HK-2 (cell line): ENCODE measurements at regions not wholly inside any gene's neighbourhood (a gene's known extent, or its start where the extent isn't known, plus 50 kb on each side); places are given as distances from the start of the nearest gene placed in this dataset.

ENCODE experiments used
- DNase-seq: peaks from one replicate; pipeline ENCODE4 v3.0.0-alpha.2; 2018; ENCODE audit not compliant: unreplicated experiment

GRCh38 chr4:23169608-23170311, 477.0 kb downstream of the GBA3 start:
- DNase-seq, result no peak

GRCh38 chr4:23166919-23167318, 474.2 kb downstream of the GBA3 start:
- no peak for DNase-seq

- DNase-seq, result no peak
Measured at GRCh38 chr4:23166407-23166806, 473.7 kb downstream of the GBA3 start.

- no peak for DNase-seq
Measured at GRCh38 chr4:23165669-23166068, 472.9 kb downstream of the GBA3 start.

GRCh38 chr4:23163647-23164436, 471.1 kb downstream of the GBA3 start:
- no peak for DNase-seq

- no peak for DNase-seq
Measured at GRCh38 chr4:23162275-23162674, 469.5 kb downstream of the GBA3 start.

- DNase-seq, result no peak
Measured at GRCh38 chr4:23161787-23162186, 469.1 kb downstream of the GBA3 start.

GRCh38 chr4:23153076-23153475, 460.3 kb downstream of the GBA3 start:
- DNase-seq, result no peak

- no peak for DNase-seq
Measured at GRCh38 chr4:23149815-23150214, 457.1 kb downstream of the GBA3 start.

GRCh38 chr4:23144707-23145106, 452.0 kb downstream of the GBA3 start:
- no peak for DNase-seq

GRCh38 chr4:23135792-23136645, 443.3 kb downstream of the GBA3 start:
- DNase-seq, result no peak

- DNase-seq, result no peak
Measured at GRCh38 chr4:23134331-23134730, 441.6 kb downstream of the GBA3 start.

- DNase-seq, result no peak
Measured at GRCh38 chr4:23130845-23131244, 438.1 kb downstream of the GBA3 start.

GRCh38 chr4:23125118-23125517, 432.4 kb downstream of the GBA3 start:
- no peak for DNase-seq

- no peak for DNase-seq
Measured at GRCh38 chr4:23122666-23123400, 430.1 kb downstream of the GBA3 start.

- DNase-seq, result no peak
Measured at GRCh38 chr4:23120374-23120773, 427.6 kb downstream of the GBA3 start.

GRCh38 chr4:23117826-23118225, 425.1 kb downstream of the GBA3 start:
- DNase-seq, result no peak

- DNase-seq, result no peak
Measured at GRCh38 chr4:23114538-23114937, 421.8 kb downstream of the GBA3 start.

GRCh38 chr4:23113104-23113503, 420.4 kb downstream of the GBA3 start:
- DNase-seq, result no peak

- no peak for DNase-seq
Measured at GRCh38 chr4:23106516-23106915, 413.8 kb downstream of the GBA3 start.

GRCh38 chr4:23105759-23106370, 413.1 kb downstream of the GBA3 start:
- DNase-seq, result no peak
